ENCODE measurements at regions not wholly inside any gene's neighbourhood (a gene's known extent, or its start where the extent isn't known, plus 50 kb on each side); places are given as distances from the start of the nearest gene placed in this dataset.

GRCh38 chr3:20406611-20407011 is 220.6 kb upstream of the SGO1 start:
- H3K9me3 Mint-ChIP-seq, result peaks cover 0 to 6% (median 2%) of the 10 kb centered on the region in 7 donors
- no peak overlapping the region for H2AFZ ChIP-seq (ENCODE audit: insufficient read depth, low read depth, low read length, poor library complexity, severe bottlenecking)
- no peaks in the 10 kb centered on the region for H3K27me3 ChIP-seq (ENCODE audit: control insufficient read depth in 2 of 2, insufficient read depth in 2 of 2, low read length in 2 of 2)
- H3K9me3 ChIP-seq (replicated peaks in 1 of 2; ENCODE audit: control insufficient read depth in 1 of 2, insufficient read depth in 1 of 2, low read length in 2 of 2), result peaks cover 0 to 3% of the 10 kb centered on the region in 2 donors
- H3K27ac ChIP-seq (ENCODE audit: low read depth in 1 of 2, low read length in 2 of 2), result no peak overlapping the region
- H3K79me2 ChIP-seq (ENCODE audit: insufficient read depth, low read length), result no peaks in the 10 kb centered on the region
- peaks cover 0 to 2% (median 0%) of the 10 kb centered on the region in 3 donors for H3K27me3 Mint-ChIP-seq (ENCODE audit: low read depth in 3 of 3)
- no peak for TF ChIP-seq CTCF (IDR thresholded peaks at IDR 0.05)
- H3K36me3 ChIP-seq (replicated peaks in 1 of 2; ENCODE audit: control insufficient read depth in 1 of 2, insufficient read depth in 2 of 2, low read length in 2 of 2), result no peaks in the 10 kb centered on the region
- no peak overlapping the region for H3K4me3 ChIP-seq (replicated peaks in 1 of 3; ENCODE audit: low read depth in 2 of 3, low read length in 3 of 3)
- no peak overlapping the region for H3K4me2 ChIP-seq (replicated peaks; ENCODE audit: extremely low read depth, low read length, poor library complexity, severe bottlenecking)
- H3K36me3 Mint-ChIP-seq, result no peaks in the 10 kb centered on the region
- intact Hi-C loops (cut with micrococcal nuclease), result no loop called here
- no peak overlapping the region for H3K4me3 Mint-ChIP-seq
- no peak overlapping the region for H3K9ac ChIP-seq (ENCODE audit: insufficient read depth, low read length, poor library complexity, severe bottlenecking)
- H3K4me1 Mint-ChIP-seq, result no peaks in the 10 kb centered on the region
- H3K27ac Mint-ChIP-seq, result no peak overlapping the region
- no peaks in the 10 kb centered on the region for H4K20me1 ChIP-seq (ENCODE audit: insufficient read depth, low read length)
- no peak for DNase-seq
- no peaks in the 10 kb centered on the region for H3K4me1 ChIP-seq (ENCODE audit: control insufficient read depth in 1 of 2, insufficient read depth in 2 of 2, low read length in 2 of 2)
- 100% methylated on average over 1 of the region's 2 CpGs for WGBS (ENCODE audit: insufficient coverage)

- DNase-seq, result no peak
- intact Hi-C loops (cut with micrococcal nuclease), result no loop called here
- no peak overlapping the region for H3K27ac Mint-ChIP-seq
- Histone ChIP-seq H4K20me1 (ENCODE audit: insufficient read depth, low read length) (no peaks in the 10 kb centered on the region), H3K4me2 (replicated peaks; ENCODE audit: extremely low read depth, low read length, poor library complexity, severe bottlenecking) (no peak overlapping the region), H3K27me3 (ENCODE audit: control insufficient read depth in 2 of 2, insufficient read depth in 2 of 2, low read length in 2 of 2) (no peaks in the 10 kb centered on the region), H3K79me2 (ENCODE audit: insufficient read depth, low read length) (no peaks in the 10 kb centered on the region), H3K9me3 (replicated peaks in 1 of 2; ENCODE audit: control insufficient read depth in 1 of 2, insufficient read depth in 1 of 2, low read length in 2 of 2) (peaks cover 0 to 3% of the 10 kb centered on the region in 2 donors), H2AFZ (ENCODE audit: insufficient read depth, low read depth, low read length, poor library complexity, severe bottlenecking) (no peak overlapping the region), H3K4me1 (ENCODE audit: control insufficient read depth in 1 of 2, insufficient read depth in 2 of 2, low read length in 2 of 2) (no peaks in the 10 kb centered on the region), H3K9ac (ENCODE audit: insufficient read depth, low read length, poor library complexity, severe bottlenecking) (no peak overlapping the region), H3K27ac (ENCODE audit: low read depth in 1 of 2, low read length in 2 of 2) (no peak overlapping the region), H3K36me3 (replicated peaks in 1 of 2; ENCODE audit: control insufficient read depth in 1 of 2, insufficient read depth in 2 of 2, low read length in 2 of 2) (no peaks in the 10 kb centered on the region), H3K4me3 (replicated peaks in 1 of 3; ENCODE audit: low read depth in 2 of 3, low read length in 3 of 3) (no peak overlapping the region)
- H3K27me3 Mint-ChIP-seq (ENCODE audit: low read depth in 3 of 3), result peaks cover 0 to 2% (median 0%) of the 10 kb centered on the region in 3 donors
- H3K36me3 Mint-ChIP-seq, result no peaks in the 10 kb centered on the region
- no peak for TF ChIP-seq CTCF (IDR thresholded peaks at IDR 0.05)
- H3K4me1 Mint-ChIP-seq, result no peaks in the 10 kb centered on the region
- no peak overlapping the region for H3K4me3 Mint-ChIP-seq
- WGBS (ENCODE audit: insufficient coverage), result 82% methylated on average over 3 of the region's 4 CpGs
- H3K9me3 Mint-ChIP-seq, result peaks cover 0 to 6% (median 2%) of the 10 kb centered on the region in 7 donors
These were observed 219.7 kb upstream of the SGO1 start for GRCh38 chr3:20405744-20406143.

Data from CD14-positive monocyte (primary cell).